Fibroblast of lung (primary cell): ENCODE measurements at regions not wholly inside any gene's neighbourhood (a gene's known extent, or its start where the extent isn't known, plus 50 kb on each side); places are given as distances from the start of the nearest gene placed in this dataset.

Experiments
- EZH2 ChIP-seq: IDR thresholded peaks from 2 replicates; pipeline ENCODE4 v1.5.1; 2012; ENCODE audit warnings: low read length, control low read depth, mild to moderate bottlenecking; ENCODE audit errors: missing control alignments
- TF ChIP-seq, protein P1 (sequence below), 2 donors: IDR thresholded peaks in 1 of 2; conservative IDR thresholded peaks in 1 of 2; 1 replicate in 1 of 2; 2 replicates in 1 of 2; pipeline ENCODE4 v1.5.1; 2011 to 2012; ENCODE audit warnings: low read length in 2 of 2, control low read depth in 1 of 2, inconsistent platforms in 1 of 2, low read depth in 1 of 2, mild to moderate bottlenecking in 1 of 2

DNA sequence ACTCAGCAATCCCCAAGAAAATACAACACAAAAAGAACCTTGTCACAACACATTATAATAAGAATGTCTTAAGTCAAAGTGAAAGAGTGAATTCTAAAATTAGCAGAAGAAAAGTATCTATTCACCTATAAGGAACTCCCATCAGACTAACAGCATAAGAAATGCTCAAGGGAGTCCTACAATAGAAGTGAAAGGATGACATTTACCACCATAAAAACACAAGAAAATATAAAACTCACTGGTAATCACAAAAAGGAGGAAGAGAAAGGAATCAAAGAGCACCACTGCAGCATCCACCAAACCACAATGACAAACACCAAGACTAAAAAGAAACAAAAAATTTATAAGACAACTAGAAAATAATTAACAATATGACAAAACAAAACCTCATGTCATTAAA, 257.0 kb upstream of the AGTR2 start:
- TF ChIP-seq, protein P1, sequence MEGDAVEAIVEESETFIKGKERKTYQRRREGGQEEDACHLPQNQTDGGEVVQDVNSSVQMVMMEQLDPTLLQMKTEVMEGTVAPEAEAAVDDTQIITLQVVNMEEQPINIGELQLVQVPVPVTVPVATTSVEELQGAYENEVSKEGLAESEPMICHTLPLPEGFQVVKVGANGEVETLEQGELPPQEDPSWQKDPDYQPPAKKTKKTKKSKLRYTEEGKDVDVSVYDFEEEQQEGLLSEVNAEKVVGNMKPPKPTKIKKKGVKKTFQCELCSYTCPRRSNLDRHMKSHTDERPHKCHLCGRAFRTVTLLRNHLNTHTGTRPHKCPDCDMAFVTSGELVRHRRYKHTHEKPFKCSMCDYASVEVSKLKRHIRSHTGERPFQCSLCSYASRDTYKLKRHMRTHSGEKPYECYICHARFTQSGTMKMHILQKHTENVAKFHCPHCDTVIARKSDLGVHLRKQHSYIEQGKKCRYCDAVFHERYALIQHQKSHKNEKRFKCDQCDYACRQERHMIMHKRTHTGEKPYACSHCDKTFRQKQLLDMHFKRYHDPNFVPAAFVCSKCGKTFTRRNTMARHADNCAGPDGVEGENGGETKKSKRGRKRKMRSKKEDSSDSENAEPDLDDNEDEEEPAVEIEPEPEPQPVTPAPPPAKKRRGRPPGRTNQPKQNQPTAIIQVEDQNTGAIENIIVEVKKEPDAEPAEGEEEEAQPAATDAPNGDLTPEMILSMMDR (conservative IDR thresholded peaks at IDR 0.05 in 1 of 2, IDR thresholded peaks at IDR 0.05 in 1 of 2; ENCODE audit: low read depth in 1 of 2, low read length in 2 of 2) = no peak
- no peak for TF ChIP-seq EZH2
